DND-41 (cell line): ENCODE measurements at regions not wholly inside any gene's neighbourhood (a gene's known extent, or its start where the extent isn't known, plus 50 kb on each side); places are given as distances from the start of the nearest gene placed in this dataset.

ENCODE experiments used
- EZH2 ChIP-seq: IDR thresholded peaks from 3 replicates; pipeline ENCODE4 v1.6.1; 2012; ENCODE audit warnings: borderline replicate concordance, low read depth, mild to moderate bottlenecking, moderate library complexity, low read length, inconsistent platforms; ENCODE audit not compliant: severe bottlenecking
- TF ChIP-seq, protein P1 (sequence below): IDR thresholded peaks from 2 replicates; pipeline ENCODE4 v1.5.1; 2012; ENCODE audit warnings: borderline replicate concordance, low read length, moderate library complexity, mild to moderate bottlenecking; ENCODE audit not compliant: poor library complexity, severe bottlenecking; ENCODE audit errors: extremely low read depth

- TF ChIP-seq, protein P1, sequence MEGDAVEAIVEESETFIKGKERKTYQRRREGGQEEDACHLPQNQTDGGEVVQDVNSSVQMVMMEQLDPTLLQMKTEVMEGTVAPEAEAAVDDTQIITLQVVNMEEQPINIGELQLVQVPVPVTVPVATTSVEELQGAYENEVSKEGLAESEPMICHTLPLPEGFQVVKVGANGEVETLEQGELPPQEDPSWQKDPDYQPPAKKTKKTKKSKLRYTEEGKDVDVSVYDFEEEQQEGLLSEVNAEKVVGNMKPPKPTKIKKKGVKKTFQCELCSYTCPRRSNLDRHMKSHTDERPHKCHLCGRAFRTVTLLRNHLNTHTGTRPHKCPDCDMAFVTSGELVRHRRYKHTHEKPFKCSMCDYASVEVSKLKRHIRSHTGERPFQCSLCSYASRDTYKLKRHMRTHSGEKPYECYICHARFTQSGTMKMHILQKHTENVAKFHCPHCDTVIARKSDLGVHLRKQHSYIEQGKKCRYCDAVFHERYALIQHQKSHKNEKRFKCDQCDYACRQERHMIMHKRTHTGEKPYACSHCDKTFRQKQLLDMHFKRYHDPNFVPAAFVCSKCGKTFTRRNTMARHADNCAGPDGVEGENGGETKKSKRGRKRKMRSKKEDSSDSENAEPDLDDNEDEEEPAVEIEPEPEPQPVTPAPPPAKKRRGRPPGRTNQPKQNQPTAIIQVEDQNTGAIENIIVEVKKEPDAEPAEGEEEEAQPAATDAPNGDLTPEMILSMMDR = no peak
- TF ChIP-seq EZH2 = no peak
These were observed 355.6 kb downstream of the ADAMTS20 start for GRCh38 chr12:43196268-43196907.
